Ecto neural progenitor cell (in vitro differentiated cells): ENCODE measurements at regions not wholly inside any gene's neighbourhood (a gene's known extent, or its start where the extent isn't known, plus 50 kb on each side); places are given as distances from the start of the nearest gene placed in this dataset.
A peak's percentile ranks its signal among the peaks of the same experiment; 100 is the strongest.

Experiments used
- DNase-seq: peaks from one replicate; pipeline ENCODE4 v3.0.0-alpha.2; 2018; ENCODE audit warnings: low spot score

DNA sequence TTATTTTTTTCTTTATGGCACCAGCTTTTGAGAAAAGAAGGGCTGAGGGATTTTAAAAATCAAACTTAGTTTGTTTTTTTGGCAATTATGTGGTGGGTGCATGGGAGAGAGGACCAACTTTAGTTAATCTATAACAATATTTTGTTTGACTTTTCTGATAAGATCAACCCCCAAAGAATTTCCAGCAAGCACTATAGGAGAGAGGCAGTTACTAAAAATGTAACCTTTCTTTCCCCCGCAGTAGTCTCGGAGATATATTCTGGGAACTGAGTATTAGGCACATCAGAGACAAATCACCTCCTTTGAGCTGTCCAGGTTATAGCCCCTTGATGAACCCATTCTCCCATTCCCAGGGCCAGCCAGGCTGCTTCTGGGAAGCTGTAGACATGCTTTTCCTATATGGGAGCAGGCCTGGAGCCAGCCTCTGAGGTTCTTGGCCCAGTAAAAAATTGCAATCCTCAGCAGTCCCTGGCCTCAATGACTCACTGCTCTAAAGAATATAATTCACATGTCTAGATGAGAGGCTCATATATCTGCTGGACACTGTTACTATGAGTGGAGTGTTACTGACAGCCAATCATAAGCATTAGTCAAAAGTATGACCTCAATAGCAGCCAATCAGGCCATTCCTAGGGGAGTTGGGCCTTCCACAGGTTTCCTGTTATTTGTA, 138.3 kb upstream of the AGBL1 start:
- no peak for DNase-seq

DNA sequence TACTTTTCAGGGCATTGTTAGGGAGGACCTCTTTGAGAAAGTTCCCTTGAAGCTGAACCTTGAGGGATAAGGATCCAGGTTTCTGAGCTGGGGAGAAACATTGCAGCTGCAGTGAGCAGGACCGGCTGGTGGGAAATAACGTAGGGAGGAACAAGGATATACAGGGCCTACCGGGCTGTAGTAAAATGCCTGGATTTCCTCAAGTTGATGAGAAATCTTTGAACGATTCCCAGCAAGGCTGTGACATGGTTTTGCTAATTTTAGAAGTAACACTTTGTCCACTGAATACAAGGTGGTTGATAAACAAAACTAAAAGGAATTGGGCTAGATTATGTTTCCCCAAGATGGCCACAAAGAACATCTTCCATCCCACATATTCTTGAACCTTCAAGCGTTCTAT, 137.0 kb upstream of the AGBL1 start:
- DNase-seq: no peak

DNA sequence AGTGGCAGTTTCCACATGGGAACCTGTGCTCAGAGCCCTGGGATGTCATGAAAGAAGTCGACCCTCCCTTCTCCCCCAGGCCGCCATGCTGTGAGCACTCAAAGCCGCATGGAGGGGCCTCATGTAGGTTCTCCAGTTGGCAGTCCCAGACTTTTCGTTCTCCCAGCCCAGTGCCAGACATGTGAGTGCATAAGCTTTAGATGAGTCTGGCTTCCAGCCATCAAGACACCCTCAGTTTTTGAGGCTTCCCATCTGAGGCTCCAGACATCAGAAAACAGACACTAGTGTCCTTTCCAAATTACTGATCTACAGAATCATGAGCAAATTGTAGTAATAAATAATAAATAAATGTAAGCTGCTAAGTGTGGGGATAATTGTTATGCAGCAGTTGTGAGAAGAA, 136.5 kb upstream of the AGBL1 start:
- DNase-seq: no peak

DNA sequence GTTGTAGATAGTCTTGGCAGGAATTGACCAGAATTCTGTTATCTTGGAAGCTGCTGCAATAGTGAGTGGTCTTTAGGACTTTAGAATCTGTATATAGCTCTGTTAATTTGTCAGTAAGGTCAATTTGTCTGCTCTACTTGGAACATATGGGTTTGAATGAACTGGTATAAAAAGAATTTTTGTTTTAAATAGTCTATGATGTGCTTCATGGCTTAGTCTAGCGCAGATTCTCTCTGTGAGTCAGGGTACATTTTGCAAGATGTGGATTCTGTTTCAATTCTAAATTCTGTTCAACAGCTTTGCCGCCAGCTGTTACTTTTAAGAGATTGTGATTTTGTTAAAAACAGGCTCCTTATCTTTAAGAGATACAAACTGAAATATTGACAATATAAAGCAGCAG, 135.9 kb upstream of the AGBL1 start:
- no peak for DNase-seq

DNA sequence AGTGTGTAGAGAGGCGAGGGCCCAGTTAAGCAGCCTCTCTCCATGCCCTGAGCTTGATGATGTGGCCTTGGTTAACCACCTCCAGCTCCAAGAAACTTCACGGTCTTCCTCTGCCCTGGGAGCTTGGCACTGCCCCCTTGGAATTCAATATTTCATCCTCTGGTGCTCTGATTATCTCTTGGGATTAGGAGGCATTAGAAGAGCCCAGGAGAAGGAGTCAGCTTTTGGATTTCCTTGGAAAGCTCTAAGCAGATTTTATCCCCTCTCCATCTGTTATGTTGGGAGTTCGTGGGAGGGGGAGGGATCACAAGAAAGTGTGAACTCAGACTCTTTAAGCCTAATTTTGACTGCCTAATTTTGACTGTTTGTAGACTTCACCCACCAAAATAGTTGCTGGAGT, 132.7 kb upstream of the AGBL1 start:
- DNase-seq: no peak

DNA sequence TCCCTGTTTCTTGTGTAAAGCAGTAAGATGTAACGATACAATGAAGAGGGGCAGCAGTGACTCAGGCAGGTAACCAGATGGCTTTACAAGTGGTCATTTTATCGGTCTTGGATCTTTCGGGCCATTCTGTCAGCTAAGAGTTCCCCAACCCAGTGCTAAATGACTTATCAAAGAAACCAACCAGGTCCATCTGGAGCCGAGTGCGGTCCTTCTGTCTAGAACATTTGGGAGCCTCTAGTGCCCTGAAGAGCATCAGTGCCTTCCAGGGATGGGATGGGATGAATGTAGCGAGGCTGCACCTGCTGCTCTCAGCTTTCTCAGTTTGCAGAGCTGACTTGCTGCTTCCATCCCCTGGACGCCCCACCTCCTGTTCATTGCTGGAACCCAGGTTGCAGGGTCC, 131.7 kb upstream of the AGBL1 start:
- DNase-seq: no peak

DNA sequence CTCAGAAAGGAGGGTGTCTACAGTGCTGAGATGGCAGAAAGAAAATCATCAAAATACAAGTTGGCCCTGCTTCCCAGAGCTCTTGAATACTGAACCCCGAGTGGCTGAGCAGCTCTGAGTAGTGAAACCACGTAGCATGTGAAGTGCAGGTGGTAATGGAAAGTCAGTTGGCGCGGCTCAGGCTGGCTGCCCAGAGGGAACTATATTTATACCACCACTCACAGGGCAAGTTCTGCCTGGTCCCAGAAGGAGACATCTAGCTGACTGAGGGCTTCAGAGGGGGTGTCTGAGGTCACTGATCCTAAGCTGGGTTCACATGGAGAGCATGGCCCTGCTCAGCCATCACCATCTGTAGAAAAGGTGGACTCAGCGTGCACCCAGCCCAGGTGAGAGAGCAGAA, 129.6 kb upstream of the AGBL1 start:
- no peak for DNase-seq

DNA sequence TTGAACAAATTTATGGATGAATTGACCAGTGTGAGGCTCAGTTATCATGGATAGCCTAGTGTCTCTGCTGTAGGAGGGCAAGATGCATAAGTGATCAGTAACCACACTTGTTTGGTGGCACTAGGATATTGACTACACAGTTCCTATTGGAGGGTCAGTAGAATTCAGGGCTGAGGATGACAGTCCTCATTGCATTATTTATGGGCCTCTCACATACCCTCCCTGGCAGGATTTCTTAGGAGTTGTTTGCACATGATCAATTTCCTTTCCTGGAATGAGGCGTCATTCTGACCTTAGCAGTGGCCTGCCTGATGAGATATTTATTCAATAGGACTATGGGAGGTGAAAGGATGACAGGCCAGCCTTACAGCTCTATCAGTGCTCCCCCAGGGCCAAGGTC, 125.1 kb upstream of the AGBL1 start:
- no peak for DNase-seq

DNA sequence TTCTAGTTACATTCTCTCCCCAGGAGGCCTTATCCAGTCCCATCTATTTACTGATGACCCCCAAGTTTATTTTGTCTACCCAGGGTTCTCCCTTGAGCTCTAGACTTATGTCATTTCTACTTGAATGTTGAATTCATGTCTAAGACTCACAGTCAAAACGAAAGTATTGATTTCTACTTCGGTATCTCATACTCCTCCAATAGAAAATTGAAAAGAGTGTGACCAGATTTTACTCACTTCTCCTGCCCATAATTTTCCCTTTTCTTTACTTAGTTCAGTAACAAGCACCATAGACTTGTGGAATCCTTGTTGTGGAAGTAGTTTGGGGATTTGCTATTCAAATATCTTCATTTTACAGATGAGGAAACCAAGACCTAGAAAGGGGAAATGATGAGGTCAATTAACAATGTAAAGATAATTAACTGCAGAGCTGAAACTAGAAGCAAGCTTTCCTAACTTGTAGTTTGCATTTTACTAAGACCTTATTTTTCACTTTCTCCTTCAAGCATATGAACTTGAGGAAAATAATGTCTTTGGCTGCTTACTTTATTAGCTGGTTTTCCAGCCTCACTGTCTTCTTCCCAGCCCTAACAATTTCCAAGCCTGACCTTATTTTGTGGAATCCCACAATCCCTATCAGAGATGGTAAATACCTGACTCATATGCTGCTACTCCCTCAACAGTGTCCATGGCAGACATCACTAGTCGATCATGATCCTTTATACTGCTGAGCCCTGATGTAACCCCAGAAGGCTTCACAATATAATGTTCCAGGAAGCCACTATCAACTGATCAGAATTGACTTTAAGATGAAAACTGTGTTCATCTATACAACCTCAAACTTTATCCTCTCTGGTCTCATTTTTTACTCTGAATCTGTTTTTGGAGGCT, 123.9 kb upstream of the AGBL1 start:
- no peak for DNase-seq

DNA sequence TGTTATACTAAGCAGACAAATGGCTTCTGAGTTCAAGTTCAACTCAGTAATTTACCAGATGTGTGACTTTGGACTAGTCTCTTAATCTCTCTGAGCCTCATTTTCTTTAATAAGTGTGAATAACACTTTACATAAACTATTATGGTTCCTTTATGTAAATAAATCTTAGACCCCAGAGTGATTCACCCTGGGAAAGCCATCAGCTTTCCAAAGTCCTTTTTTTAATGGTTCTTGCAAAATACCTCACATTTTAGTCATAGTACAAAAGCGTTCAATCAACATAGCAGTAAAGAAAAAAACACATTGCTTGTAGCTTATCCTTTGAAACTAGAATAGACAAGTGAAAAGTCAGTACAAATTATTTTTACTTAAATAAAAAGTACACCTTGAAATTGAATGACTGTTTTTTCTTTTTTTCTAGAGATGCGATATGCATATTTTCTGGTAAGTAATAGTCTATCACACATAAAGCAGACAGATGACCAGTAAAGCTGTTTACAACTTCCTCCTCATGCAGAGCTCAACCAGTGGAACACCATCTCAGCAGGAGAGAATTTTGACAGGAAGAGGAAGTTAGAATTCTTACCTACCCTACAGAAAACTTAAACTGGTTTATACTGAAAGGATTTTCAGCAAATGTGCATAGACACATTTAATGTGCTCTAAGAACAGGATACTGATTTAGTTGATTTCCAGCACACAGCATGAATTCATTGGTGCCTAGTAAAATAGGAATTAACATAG, 123.0 kb upstream of the AGBL1 start:
- DNase-seq: no peak

DNA sequence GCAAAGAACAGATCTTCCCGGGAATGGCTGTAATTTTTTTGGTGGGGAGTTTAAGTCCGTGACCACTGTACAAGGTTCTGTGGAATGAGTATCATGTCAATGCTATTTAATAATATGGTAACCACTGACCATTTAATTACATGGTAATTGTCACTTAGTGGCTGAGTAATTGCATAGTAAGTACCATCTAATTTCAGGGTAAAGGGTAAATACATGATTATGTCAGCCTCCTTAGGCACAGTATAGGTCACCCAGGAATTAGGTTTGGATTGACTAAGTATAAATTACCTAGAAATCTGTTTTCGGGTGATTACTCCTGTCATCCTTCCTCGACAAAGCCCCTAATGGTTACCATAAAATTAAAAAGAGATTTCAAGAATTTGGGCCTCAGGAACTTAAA, 120.1 kb upstream of the AGBL1 start:
- no peak for DNase-seq

DNA sequence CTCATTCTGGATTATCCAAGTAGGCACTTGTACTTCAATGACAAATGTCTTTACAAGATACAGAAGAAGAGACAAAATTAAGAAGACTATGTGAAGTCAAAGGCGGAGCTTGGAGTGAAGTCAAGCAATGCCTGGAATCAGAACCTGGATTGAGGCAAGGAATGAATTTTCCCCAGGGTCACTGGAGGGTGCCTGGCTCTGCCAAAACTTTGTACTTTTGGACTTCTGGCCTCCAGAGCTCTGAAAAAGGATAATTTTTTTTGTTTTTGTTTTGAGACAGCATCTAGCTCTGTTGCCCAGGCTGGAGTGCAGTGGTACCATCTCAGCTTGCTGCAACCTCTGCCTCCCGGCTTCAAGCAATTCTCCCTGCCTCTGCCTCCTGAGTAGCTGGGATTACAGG, 119.3 kb upstream of the AGBL1 start:
- no peak for DNase-seq

DNA sequence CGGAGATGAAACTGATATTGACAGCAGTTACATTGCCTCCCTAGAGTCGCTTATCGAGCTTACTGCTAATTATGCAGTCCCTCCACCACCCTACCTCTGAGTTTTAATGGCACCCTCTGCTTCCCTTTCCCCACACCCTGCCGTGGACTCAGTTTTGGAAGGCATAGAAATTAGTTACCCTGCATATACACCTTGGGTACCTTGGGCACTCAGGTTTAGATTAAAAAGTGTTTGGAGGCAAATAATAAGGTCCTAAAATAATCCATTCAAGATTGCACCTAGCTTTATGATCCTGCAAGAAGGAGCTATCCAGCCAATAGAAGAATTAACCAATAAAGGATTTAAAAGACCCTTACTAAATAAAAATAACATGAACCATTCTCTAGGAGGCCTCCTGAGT, 117.8 kb upstream of the AGBL1 start:
- DNase-seq: no peak

DNA sequence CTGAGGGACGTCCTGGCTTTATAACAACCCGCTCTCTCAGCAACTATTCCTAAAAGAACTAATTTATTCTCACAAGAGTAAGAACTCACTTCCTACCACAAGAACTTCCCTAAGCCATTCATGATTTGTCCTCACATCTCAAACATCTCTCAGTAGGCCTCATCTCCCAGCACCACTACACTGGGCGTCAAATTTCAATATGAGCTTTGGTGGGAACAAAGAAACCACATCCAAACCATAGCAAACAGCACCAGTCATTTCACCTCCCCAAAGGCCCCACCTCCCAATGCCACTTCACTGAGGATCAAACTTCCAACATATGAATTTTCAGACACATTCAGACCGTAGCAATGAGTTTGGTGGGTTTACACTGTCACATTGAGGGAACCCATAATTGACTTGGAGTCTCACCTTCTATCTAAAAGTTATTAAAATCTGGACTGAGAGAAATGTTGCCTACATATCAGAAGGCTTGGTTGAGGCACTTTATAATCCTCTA, 116.4 kb upstream of the AGBL1 start:
- DNase-seq: no peak

DNA sequence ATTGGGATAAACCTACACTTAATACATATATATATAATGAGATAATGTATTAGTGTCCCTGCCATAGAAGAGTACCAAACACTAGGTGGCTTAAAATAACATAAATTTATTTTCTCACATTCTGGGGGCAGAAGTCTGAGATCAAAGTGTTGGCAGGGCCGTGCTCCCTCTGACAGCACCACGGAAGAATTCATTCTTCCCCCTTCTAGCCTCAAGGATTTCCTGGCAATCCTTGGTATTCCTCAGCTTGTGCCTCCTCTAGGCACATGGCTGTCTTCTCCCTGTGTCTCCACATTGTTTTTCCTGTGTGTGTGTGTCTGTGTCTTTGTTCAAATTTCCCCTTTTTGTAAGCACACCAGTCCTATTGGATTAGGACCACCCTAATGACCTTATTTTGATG, 115.2 kb upstream of the AGBL1 start:
- DNase-seq: no peak

DNA sequence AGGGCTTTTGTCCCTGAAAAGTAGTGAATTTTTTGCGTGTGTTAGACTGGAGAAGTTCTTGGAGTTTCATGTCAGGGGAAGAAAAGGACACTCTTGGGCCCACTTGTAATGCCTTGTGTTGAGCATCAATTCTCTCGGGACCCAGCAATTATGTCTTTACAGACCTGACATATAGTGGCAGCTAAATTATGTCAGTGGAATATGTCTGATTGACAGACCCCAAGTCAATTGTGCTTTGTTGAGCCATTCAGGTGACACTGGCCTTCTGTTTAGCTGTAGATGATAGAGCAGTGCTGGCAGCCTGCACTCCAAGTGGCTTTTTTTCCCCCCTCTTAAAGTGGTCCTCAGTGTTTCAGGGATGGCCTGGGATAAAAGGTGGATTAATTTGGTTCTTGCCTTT, 112.1 kb upstream of the AGBL1 start:
- DNase-seq: no peak

DNA sequence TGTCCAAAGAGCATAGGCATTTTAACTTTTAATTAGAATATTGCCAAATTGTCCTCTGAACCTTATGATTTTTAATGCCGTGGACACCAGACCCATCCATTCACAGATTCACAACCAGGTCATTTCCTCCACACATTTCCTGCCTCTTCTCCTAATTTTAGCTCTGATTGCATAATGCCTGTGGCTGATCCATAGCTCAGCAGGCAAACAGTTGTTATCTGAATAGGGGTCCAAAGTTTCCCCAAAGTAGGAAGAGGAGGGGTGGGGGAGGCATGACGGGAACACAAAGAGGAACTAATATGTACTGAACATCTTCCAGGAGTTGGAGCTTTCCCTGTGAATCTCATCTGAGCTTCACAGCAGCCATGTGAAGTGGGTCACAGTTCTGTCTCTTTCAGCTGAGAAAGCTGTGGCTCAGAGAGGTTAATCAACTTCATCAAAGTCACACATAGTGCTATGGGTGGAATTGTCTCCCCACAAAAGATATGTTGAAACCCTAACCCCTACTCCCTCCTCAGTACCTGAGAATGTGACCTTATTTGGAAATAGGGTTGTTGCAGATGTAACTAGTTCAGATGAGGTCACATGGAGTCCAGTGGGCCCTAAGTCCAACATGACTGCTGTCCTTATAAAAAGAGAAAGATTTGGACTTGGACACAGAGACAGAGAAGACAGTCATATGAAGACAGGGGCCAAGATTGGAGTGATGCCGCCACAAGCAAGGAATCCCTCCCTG, 106.7 kb upstream of the AGBL1 start:
- no peak for DNase-seq

DNA sequence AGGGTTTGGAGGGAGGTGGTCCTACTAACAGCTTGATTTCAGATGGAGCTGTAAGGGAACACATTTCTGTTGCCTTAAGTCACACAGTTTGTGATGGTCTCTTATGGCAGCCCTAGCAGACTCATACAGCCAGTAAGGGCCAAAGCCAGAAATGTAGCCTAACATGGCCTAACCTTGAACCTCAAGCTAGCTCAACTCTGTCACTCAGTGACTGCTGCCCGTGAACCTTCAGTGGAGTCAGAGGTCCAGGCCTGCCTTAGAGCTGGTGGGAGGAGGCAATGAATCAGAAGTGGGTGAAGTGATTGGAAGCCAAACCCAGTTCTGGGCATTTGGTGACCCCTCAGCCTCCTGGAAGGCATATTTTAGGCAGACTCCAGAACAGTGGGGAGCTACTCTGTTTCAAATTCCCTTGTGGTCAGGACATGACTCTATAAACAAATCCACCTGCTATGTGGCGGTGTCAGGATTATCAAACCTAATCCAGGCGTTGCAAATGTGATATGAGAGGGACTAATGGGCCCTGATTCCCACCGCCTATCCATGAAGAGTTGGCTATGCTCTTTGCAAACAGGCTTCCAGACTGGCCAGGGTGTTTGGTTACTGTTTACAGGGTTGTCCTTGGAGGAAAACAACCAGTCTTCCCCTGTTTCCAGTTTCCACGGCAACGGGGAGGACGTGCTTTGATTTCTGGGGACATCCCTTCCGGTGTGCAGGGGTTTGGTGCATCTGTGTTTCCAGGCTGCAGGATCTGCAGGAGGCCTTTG, 105.9 kb upstream of the AGBL1 start:
- DNase-seq: peak; percentile 65

DNA sequence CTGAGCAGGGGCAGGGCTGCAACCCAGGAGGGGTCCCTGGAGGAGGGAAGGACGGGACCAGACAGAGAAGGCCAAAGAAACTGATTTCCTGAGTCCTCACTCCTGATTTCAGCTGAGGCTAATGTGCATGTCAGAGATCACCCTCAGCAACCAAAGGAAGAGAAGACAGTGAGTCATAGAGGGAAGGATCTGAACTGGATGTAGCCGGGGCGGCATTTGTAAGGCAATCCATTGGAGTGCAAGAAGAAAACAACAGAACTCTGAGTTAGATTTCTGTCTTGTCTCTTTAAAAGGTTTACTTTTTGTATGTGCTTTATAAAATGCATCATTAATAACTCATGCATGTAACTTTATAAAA, 105.3 kb upstream of the AGBL1 start:
- DNase-seq: no peak

DNA sequence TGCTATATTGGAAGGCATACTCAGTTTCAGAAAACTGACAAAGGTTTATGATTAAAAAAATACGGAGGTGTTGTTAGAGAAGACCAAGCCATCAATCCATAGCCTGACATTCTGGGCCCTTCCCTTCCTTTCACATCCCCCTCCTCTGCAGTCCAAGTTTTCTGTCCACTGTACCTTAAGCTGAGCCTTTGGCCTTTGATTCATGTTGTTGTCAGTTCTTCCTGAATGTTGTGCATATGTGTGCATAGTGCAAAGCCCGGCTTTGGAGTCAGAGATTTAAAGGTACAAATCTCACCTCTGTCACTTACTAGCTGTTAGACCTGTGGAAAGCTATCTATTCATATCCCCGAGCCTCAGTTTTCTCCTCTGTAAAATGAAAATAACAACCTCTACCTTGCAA, 104.9 kb upstream of the AGBL1 start:
- no peak for DNase-seq

DNA sequence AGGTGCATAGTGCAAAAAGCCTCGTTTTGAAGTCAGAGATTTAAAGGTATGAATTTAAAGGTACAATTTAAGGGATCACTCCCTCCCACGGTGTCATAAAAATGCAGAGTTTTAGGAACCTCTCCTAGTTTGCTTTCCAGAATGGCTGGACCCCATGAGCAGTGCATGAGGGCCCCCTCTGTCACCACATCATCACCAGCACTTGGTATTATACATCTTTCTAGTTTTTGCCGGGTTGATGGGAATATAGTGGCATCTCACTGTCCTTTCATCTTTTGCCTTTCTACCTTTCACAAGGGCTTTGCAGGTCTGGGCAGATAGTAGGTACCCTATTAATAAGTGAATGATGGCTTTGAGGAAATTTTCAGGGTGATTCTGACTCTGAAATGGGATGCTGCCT, 103.6 kb upstream of the AGBL1 start:
- no peak for DNase-seq

DNA sequence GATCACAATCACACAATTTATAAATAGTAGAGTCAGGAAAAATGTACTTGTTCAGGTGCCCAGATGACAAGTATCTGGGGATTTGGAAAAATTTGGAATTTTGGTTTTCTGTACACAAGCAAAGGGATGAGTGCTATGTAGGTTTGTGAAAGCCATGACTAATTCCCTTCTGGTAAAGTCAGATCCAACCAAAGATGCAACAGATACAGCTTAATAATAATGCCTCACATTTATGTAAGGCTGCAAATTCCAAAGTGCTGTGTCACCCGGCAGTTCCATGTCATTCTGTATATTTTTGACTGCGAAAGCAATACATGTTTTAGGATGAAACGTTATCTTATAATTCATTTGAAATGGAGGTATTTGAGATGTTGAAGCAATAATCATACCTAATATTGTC, 102.7 kb upstream of the AGBL1 start:
- DNase-seq: no peak
